C1 segment of cervical spinal cord (tissue), 14 donors: ENCODE measurements at regions not wholly inside any gene's neighbourhood (a gene's known extent, or its start where the extent isn't known, plus 50 kb on each side); places are given as distances from the start of the nearest gene placed in this dataset.

Experiments used
- DNase-seq, 14 donors: peaks; one replicate each; lab custom pipeline; 2025; lab: John Stamatoyannopoulos, UW

DNA sequence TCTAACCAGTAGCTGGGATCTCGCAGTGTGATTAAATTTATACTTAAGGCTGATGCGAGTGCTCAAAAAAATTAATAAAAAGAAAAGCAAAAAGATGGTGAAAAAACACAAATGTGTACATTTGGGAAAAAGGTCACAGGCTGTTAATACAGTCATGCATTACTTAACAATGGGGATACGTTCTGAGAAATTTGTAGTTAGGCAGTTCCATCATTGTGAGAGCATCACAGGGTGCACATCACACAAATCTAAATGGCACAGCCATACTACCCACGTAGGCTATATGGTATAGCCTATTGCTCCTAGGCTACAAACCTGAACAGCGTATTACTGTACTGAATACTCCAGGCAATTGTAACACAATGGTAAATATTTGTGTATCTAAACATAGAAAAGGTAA, 142.4 kb upstream of the MYOCD start:
- no peak for DNase-seq

DNA sequence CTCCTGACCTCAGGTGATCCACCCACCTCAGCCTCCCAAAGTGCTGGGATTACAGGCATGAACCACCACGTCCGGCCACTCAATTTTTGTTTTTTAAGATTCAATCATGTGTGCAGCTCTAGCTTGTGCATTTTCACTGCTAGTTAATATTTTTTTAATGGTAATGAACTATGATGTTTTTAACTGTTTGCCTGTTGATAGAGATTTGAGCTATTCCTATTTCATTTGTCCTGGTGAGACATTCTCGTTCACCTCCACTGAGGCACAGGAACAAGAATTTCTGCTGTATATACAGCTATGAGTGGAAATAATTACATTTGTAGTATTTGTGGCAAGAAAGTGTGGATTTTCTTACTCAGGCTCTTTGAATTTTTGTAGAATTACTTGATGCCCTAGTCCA, 137.7 kb upstream of the MYOCD start:
- DNase-seq, result no peak

DNA sequence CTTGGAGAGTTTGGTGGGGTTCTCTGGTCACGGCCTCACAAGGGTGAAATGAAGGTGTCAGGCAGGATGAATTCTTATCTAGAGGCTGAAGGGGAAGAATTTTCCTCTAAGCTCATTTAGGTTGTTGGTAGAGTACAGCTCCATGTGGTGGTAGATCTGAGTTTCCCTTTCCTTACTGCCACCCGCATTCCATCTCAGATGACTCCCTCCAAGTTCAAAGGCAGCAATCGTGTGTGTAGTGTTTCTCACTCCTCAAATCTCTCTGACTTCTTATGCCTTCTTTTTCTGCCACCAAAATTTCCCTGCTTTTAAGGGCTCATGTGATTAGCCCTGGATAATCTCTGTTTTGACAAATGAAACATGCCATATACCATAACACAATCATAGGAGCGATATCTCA, 135.5 kb upstream of the MYOCD start:
- DNase-seq, result no peak

DNA sequence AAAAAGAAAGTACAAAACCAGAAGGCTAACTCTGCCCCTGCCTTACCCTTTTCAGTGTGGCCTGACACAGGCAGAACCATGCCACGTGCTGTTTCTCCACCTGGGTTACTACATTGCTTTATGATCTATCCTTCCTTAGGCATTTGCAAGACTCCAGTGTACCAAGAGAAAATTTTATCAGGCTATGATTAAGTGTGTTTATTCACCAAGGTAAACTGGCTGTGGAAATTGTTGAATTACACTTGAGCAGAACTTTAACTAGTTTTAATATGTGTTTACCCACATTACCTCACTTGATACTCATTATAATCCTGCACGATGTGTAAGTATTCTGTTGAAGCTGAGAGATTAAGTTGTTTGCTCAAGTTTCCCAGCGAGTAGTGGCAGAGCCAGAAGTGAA, 129.7 kb upstream of the MYOCD start:
- no peak for DNase-seq

DNA sequence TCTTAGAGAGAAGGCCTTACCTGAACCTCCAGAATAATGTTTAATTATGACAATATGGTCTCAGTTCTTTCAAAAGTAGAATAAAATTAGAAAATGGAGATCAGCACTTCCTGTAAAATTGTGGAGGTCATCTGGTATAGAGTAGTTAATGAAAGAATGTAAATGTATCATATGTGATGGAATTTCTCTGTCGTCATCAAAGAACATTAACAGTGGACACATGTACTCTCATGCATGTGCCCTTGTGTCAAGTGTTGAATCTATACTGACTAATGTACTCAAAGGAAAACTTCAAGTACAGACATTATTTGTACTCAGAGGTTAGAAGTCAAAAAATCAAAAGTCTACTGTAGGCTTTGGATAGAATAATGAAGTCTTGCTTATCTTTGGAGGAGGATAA, 129.2 kb upstream of the MYOCD start:
- DNase-seq, result no peak

DNA sequence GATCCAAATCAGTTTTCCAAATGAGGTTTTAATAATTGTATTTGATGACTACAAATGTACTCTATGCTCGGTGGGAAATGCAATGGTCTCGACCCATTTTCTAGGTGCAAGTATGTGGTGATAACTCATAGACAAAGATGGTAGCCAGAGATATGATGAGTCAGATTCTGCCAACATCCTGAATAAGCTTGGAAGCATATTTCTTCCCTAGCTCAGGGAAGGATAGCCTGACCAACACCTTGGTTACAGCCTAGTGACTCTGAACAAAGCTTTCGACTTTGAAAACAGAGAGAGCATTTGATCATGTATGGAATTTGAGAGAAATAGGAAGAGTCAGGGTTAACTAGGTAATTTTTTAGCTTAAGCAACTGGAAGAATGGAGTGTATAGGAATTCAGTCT, 128.3 kb upstream of the MYOCD start:
- DNase-seq, result no peak

DNA sequence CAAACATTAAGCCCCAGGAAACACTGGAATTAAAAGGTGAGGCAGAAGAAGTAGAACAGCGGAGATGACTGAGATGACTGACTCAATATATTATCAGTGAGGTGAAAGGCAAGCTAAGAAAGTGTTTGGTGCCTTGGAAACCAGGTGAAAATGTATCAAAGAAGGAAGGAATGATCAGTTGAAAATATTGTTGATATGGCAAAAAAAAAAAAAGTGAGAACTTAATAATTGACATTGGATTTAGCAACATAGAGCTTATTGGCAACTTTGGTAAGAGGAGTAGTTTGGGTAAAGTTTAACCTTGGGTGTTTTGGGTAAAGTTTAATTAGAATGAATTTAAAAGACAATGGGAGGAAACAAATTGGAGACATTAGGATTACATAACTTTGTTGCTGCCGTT, 127.7 kb upstream of the MYOCD start:
- DNase-seq, result no peak

DNA sequence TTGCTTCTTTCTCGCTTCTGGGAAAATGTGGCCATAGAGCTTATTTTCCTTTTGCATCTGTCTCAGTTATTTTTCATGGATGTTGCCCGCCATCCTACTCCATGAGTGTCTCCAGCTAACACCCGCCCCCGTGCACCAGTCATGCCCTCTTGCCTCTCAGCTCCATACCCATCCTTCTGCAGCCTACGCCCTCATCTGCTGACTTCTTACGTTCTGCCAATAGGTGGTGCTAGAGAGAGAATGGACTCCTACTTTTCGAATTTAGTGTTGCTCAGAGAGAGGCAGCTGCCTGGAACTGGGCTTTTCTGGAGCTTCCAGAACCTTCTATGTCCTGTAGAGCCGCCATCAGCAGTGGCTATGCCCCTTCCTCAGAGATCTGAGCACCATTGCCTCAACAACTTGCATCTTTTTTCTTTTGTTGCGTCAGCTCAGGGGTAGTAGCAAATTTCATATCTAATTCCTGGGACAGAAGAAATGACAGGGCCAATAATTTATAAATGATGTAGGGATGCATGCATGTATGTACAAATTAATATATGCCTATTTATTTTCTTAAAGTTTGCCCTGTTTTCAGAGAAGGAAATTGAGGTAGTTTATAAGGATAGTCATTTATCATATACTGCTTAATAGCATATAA, 119.7 kb upstream of the MYOCD start:
- peak in 6 of 14 donors; percentile 0 to 4 (median 2) for DNase-seq

DNA sequence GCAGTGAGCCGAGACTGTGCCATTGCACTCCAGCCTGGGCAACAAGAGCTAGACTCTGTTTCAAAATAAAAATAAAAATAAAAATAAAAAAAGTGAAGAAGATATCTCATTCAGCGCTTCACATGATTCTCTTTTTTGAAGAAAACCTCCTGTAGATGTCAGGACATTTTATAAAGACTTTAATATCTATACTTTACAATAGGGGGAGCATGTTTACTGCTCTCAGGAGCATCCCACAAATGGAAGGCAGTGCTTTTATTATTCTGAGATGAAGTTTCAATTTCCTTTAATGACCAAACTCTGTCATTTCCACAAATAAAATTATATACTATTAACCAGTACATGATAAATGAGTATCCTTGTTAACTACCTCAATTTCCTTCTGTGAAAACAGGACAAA, 118.7 kb upstream of the MYOCD start:
- DNase-seq, result no peak

DNA sequence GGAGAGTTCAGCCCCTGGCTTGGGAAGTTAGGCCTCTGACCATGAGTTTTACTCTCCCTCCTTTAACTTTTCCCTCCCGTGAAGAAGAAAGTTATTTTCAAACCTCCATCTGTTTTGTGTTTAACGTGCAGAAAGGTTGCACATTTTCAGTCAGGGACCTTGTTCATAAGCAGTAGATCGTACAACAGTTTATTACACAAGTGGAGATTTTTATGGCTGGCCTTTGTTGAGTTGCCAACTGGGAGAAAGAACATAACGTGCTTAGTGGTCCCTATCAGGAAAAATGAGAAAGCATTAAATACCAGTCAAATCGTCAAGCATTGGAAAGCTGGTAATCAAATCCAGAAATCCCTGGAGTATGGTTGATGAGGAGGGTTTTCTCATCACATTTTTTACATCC, 117.9 kb upstream of the MYOCD start:
- DNase-seq, result no peak

DNA sequence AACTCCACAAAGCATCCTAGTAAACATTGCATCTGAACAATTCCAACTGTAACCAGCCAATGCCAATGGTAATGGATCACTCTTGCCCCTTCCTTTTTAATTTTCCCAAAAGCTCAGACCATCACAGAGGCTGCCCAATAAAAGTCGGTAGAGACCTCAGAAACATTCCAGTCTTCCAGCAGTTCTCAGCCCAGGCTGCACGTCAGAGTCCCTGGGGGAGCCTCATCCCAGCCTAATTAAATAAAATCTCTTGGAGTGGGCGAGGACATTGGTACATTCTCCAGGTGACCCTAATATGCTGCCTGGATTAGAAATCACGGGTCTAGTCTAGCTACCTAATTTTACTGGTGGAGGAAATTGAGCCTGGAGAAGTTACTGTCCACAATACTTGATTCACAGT, 117.1 kb upstream of the MYOCD start:
- no peak for DNase-seq

DNA sequence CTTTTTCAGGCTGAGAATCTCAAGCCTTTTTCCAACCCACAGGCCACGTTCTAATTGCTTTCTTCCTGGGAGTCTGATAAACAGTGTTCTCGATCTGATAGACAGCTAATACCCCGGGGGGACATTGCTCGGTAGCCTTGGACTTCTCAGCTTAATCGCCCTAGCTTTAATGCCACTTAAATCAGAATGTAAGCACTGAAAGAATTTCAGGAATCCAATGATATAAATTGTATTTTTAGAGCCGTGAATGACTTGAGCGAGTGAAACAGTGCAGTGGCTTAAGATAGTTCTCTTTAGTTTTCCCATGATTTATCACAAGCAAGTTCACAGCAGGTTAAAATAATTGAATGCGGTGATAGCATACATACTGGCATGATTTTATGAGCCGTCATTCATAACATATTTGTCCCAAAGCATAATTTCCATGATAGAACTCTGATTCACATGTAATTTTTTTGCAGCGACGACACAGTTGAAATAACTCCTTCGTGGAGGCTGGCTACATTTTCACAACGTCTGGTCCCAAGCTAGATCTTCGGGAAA, 116.1 kb upstream of the MYOCD start:
- DNase-seq, result no peak

DNA sequence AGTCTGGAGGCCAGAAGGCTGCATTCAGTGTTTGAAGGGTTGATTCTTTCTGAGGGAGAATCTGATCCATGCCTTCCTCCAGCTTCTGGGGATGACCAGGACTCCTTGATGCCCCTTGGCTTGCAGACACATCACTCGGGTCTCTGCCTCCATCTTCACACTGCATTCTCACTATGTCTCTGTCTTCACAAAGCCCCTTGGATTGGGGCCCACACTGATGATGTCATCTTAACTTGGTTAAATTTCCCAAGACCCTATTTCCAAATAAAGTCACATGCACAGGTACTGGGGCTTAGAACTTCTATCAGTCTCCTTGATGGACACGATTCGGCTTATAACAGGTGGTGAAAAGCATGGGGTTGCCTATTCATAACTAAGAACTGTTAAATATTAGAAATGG, 112.1 kb upstream of the MYOCD start:
- no peak for DNase-seq

DNA sequence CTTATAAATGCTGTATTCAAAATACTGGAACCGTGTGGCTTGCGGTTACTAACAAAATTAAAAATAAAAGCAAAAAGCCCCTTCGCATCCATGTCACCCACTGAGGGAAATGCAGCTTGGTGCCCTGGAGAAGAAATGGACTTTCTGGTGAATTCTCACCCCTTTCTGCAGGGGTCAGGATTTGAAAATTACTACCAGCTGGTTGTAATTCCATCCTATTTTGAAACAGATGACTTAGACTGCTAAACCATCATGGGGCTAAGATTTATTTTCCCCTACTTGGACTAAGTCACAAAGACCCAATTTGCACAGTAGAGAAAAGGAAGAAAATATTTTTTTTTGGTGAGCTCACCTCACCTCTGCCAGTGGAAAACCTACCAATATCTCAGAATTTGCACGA, 111.4 kb upstream of the MYOCD start:
- no peak for DNase-seq

DNA sequence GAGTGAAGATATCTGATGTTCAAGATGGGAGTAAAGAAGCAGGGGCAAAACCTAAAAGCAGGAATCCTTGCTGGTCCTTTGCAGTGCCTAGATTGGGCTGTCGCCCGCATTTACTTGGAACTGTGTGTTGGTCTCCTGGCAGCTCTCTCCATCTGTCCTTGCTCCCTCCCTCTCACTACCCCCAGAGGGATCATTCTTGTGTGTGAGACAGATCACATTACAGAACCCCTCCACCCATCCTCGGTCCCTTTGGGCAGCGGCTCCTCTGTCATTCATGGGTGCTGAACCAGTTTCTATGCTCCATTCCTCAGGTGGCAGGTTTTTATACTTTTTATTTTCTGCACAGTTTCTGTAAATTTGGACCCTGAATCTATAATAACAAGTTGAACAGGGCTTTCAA, 99.4 kb upstream of the MYOCD start:
- no peak for DNase-seq

DNA sequence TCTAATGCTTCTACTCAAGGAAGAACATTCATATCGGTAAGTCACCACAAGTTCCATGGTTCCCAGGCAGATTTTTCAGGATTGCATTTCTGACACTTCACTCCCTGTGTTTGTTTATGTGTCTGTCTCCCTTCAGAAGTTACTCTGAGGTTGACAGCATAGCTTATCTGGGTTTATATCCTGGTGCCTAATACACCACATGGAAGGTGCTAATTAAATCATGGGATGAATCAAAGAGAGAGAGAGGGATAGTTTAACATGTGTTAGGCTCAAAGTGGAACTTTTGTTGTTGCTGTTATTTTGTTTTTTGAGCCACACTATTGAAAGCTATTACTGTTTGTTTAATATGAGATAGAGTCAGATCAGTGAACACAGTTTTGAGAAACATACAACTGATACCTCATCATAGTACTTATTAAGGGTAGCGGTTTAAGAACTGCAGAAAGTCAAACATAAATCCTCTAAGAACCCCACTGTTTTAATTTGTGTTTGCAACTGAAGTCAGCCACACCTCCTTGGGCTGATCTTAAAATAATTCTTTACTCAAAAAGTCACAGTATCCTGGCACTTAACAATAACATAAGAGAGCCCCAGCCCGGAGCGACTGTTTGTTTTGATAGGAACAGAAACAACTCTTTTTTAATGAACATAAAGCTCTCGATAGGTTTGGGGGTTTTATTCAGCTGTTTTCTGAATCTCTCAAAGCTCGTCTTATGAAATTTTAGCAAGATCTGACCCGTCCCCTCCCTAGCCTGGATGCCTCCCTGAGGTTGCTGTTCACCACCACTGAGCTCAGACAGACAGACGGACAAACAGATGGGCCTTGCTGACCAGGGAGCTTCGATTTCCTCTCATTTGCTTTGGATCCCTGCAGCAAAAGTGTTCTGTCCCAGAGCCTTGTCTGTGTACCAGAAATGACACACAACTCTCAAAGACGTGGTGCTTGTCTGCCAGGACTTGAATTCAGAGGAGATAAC, 98.3 kb upstream of the MYOCD start:
- DNase-seq, result no peak

DNA sequence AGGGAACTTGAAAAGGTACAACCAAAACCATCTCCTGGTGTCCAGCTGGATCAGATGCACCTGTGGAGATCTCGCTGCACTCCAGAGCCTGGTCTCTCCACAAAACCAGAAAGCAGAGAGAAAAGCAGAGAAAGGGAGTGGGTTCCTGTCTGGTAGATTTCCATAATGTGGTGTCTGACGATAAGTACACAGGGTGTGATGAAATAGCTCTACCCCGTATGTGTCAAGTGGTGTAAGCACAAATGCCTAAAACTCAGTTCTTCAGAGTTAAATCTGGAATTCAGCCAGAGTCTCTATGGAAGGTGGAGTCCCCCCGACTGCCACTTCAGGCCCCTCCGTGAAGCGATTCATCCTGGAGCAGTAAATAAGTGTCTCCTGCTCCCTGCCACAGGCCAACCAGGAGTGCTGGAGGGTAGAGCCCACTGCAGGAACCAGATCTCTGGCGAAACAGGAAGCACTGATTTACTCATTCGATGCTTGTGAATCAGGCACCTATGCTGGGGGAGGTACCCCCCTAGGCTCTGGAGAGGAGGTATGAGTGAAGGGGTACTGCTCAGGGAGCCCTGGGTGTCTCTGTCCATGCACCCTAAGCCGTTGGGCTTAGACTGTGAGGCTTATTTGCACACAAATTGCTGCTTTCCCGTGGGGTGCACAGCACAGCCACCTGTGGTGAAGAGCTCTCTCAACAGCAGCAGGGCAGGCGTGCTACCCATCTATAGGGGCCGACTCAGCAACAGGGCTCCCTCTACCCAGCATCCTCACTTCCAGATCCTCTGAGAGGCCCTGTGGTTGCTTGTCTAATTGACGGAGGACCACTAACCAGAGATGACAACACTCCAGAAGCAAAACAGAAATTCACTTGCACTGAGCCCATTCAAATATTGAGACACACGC, 97.1 kb upstream of the MYOCD start:
- DNase-seq, result no peak

DNA sequence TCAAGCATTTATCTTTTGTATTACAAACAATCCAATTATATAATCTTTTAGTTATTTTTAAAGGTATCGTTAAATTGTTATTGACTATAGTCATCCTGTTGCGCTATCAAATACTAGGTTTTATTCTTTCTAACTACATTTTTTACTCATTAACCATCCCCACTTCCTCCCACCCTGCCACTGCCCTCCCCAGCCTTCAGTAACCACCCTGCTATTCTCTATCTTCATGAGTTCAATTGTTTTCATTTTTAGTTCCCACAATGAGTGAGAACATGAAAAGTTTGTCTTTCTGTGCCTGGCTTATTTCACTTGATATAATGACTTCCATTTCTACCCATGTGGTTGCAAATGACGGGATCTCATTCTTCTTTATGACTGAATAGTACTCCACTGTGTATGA, 94.1 kb upstream of the MYOCD start:
- DNase-seq, result no peak

DNA sequence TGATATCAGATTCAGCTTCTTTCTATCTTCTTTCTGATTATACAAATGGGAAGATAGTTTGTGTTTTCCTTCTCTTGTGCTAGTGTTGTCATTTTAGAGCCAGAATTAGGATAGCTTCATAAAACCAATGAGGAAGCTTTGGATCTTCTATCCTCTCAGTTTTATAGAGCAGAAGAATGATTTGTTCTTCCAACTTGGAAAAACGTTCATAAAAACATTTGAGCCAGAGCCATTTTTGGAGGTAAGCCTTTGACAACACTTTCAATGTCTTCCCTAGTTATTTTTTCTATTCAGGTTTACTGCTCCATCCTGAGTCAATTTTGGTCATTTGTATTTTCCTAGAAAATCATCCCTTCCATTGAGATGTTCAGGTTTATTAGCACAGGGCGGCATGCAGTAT, 91.2 kb upstream of the MYOCD start:
- no peak for DNase-seq

DNA sequence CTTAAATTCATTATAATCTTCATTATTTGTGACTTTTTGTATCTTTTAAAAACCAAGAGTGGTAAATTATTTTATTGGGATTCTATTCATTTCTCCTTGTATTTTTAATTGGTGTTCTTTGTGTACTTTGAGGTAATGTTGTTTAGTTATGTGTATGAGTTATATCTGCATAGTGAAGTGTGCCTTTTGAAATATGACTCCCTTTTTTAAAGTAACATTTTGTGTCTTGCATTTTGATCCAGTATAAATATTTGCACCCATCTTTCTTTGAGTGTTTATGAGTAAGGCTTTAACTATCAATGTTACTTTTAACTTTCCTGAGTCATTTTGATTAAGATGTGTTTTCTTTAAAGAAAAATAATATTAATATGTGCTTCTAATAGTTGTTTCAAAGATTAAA, 90.0 kb upstream of the MYOCD start:
- DNase-seq, result no peak

DNA sequence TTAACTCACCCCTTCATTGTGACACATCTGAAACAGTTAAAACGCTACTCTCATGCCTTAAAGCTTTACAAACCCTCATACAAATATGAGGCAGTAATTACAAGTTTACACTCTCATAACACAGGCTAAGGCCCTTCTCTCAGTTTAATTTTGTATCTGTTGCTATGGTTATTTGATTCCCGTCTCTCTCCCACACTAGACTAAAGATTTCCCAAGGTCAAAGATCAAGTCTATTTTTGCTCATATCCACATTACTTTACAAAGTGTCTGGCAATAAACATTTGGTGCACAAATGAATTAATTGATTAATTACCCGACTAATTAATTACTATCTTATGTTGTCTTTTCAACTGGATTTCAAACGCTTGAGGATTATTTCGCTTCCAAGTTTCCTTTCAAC, 86.4 kb upstream of the MYOCD start:
- no peak for DNase-seq

DNA sequence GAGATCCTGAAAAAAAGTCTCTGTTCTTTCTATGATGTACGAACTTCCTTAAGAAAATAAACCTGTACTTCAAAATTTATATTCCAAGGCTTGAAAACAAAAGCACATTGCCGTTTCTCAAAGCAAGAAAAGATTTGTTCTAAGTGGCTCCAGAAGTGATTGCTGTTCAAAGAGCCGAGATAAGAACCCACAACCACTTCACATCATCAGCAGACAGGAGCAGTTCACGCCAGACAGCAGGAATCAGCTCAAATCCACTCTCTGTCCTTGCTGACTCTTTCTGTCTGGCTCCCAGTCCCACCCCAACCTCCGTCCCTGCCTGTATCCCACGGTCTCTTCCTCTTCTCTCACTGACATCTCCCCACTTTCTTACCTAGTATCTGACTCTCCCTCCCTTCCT, 85.0 kb upstream of the MYOCD start:
- no peak for DNase-seq
